Endothelial cell of umbilical vein (primary cell): ENCODE measurements at regions not wholly inside any gene's neighbourhood (a gene's known extent, or its start where the extent isn't known, plus 50 kb on each side); places are given as distances from the start of the nearest gene placed in this dataset.

Source experiments
- BruUV-seq: library from RNA; stranded (reverse); fragments of 400-500 nt; replicated peaks from 2 replicates; lab custom pipeline; 2021; lab: Mats Ljungman, UMichigan
- CTCF ChIA-PET: fragments of 300-600, 350-600 bp; sonication (Branson Sonifier 250); formaldehyde crosslinking; loops from one replicate; lab custom pipeline; 2021; ENCODE audit warnings: antibody characterized with exemption, inconsistent platforms; lab: Charles Lee
- POLR2A ChIA-PET: fragments of 300-600, 350-600 bp; sonication (Branson Sonifier 250); formaldehyde crosslinking; loops from one replicate; lab custom pipeline; 2021; ENCODE audit warnings: antibody characterized with exemption, inconsistent platforms; lab: Charles Lee
- DNase-seq: peaks from one replicate; pipeline ENCODE4 v3.0.0-alpha.2; 2011; ENCODE audit warnings: low read depth, low spot score
- FAIRE-seq: peaks from 2 replicates; lab custom pipeline; 2011; peaks lifted over from hg19 to GRCh38; lab: Jason Lieb, UNC
- H2AFZ ChIP-seq: 2 replicates; pipeline ENCODE4 v1.6.0; 2012; ENCODE audit warnings: low read depth, low read length, control low read depth, inconsistent platforms
- H3K27ac ChIP-seq: 2 replicates; pipeline ENCODE4 v1.5.1; 2011; ENCODE audit warnings: low read depth, mild to moderate bottlenecking, control low read depth, low read length, moderate library complexity; ENCODE audit not compliant: insufficient read depth
- H3K27me3 ChIP-seq, 2 experiments: 2 replicates each; pipeline versions ENCODE4 v1.6.0 to v1.6.1; 2011; ENCODE audit warnings: low read length in 2 of 2, mixed read lengths in 1 of 2; ENCODE audit not compliant: control insufficient read depth in 2 of 2, insufficient read depth in 2 of 2
- H3K36me3 ChIP-seq, 2 experiments: 2 replicates in 1 of 2; 3 replicates in 1 of 2; pipeline ENCODE4 v1.5.1; 2011; ENCODE audit warnings: low read length in 2 of 2, mild to moderate bottlenecking in 1 of 2, moderate library complexity in 1 of 2; ENCODE audit not compliant: control insufficient read depth in 2 of 2, insufficient read depth in 2 of 2; ENCODE audit errors: extremely low read depth in 1 of 2
- H3K4me1 ChIP-seq: 3 replicates; pipeline ENCODE4 v1.5.1; 2011; ENCODE audit warnings: mild to moderate bottlenecking, low read length; ENCODE audit not compliant: control insufficient read depth, insufficient read depth; ENCODE audit errors: extremely low read depth
- H3K4me2 ChIP-seq: 2 replicates; pipeline ENCODE4 v1.6.1; 2011; ENCODE audit warnings: low read length, control low read depth, mixed read lengths; ENCODE audit not compliant: insufficient read depth
- H3K4me3 ChIP-seq, 3 experiments: fragments of 200-600 bp in 1 of 3; sonication (generic), shearing (Covaris generic) in 1 of 3; replicated peaks in 1 of 3; 2 replicates each; pipeline ENCODE4 v1.5.1; 2011 to 2016; ENCODE audit warnings: control low read depth in 3 of 3, low read length in 3 of 3, mild to moderate bottlenecking in 2 of 3, inconsistent platforms in 1 of 3, low read depth in 1 of 3, moderate library complexity in 1 of 3; ENCODE audit not compliant: insufficient read depth in 1 of 3
- H3K79me2 ChIP-seq: 2 replicates; pipeline ENCODE4 v1.6.0; 2012; ENCODE audit warnings: low read length, inconsistent platforms; ENCODE audit not compliant: control insufficient read depth, insufficient read depth
- H3K9ac ChIP-seq: replicated peaks from 2 replicates; pipeline ENCODE3; 2011; ENCODE audit warnings: low read length, control low read depth; ENCODE audit not compliant: insufficient read depth; ENCODE audit errors: extremely low read depth
- H3K9me1 ChIP-seq: replicated peaks from 3 replicates; pipeline ENCODE4 v1.6.0; 2011; ENCODE audit warnings: mild to moderate bottlenecking, low read length; ENCODE audit not compliant: control insufficient read depth, insufficient read depth; ENCODE audit errors: extremely low read depth
- H3K9me3 ChIP-seq: replicated peaks from 2 replicates; pipeline ENCODE4 v1.5.1; 2012; ENCODE audit warnings: low read length, inconsistent platforms; ENCODE audit not compliant: control insufficient read depth, insufficient read depth
- H4K20me1 ChIP-seq: replicated peaks from 2 replicates; pipeline ENCODE3; 2011; ENCODE audit warnings: mild to moderate bottlenecking, low read length; ENCODE audit not compliant: control insufficient read depth, insufficient read depth; ENCODE audit errors: extremely low read depth
- EZH2 ChIP-seq: IDR thresholded peaks from 2 replicates; pipeline ENCODE4 v1.6.1; 2012; ENCODE audit warnings: borderline replicate concordance, low read depth, mild to moderate bottlenecking, moderate library complexity, low read length, inconsistent platforms; ENCODE audit not compliant: severe bottlenecking
- FOS ChIP-seq: IDR thresholded peaks from 2 replicates; pipeline ENCODE4 v1.6.1; 2011; ENCODE audit warnings: mild to moderate bottlenecking, low read length, moderate library complexity, borderline replicate concordance; ENCODE audit not compliant: insufficient read depth
- GATA2 ChIP-seq: IDR thresholded peaks from 2 replicates; pipeline ENCODE4 v1.7.0; 2011; ENCODE audit warnings: low read depth, mild to moderate bottlenecking, moderate library complexity, mixed read lengths, low read length; ENCODE audit not compliant: insufficient read length, insufficient read depth
- JUN ChIP-seq: IDR thresholded peaks from 2 replicates; pipeline ENCODE4 v1.6.1; 2011; ENCODE audit warnings: borderline replicate concordance, low read depth; ENCODE audit not compliant: insufficient read length, insufficient read depth
- MYC ChIP-seq: IDR thresholded peaks from one replicate; pipeline ENCODE4 v1.6.1; 2011; ENCODE audit warnings: mild to moderate bottlenecking, low read depth, low read length
- POLR2A ChIP-seq: IDR thresholded peaks from 2 replicates; pipeline ENCODE4 v1.6.1; 2012; ENCODE audit warnings: low read depth, mild to moderate bottlenecking, control low read depth, low read length
- POLR2AphosphoS5 ChIP-seq: IDR thresholded peaks from 2 replicates; pipeline ENCODE4 v1.6.1; 2012; ENCODE audit warnings: low read depth, mild to moderate bottlenecking, control low read depth, low read length, moderate library complexity; ENCODE audit not compliant: insufficient read depth
- dilution Hi-C: fragments of 300-500 bp; cut with MboI; formaldehyde crosslinking; loops from one replicate; pipeline ENCODE4 v1.15.0; 2019; ENCODE audit warnings: low sequenced_read_pairs; ENCODE audit not compliant: extremely low pct_ligation_motif_present
- intact Hi-C: fragments of 100-400 bp; cut with micrococcal nuclease; formaldehyde crosslinking; loops from one replicate; pipeline ENCODE4 v1.10.0; 2022
- TF ChIP-seq, protein P1 (sequence below), 2 donors: IDR thresholded peaks; 1 replicate in 1 of 2; 2 replicates in 1 of 2; pipeline ENCODE4 v1.5.1; 2011; ENCODE audit warnings: low read length in 2 of 2, mild to moderate bottlenecking in 2 of 2, moderate library complexity in 2 of 2, control low read depth in 1 of 2, inconsistent platforms in 1 of 2, low read depth in 1 of 2; ENCODE audit not compliant: insufficient read depth in 1 of 2; ENCODE audit errors: extremely low read depth in 1 of 2
- TF ChIP-seq, protein P2 (sequence below): IDR thresholded peaks from 2 replicates; pipeline ENCODE4 v1.6.1; 2011; ENCODE audit not compliant: insufficient read depth, insufficient read length

DNA sequence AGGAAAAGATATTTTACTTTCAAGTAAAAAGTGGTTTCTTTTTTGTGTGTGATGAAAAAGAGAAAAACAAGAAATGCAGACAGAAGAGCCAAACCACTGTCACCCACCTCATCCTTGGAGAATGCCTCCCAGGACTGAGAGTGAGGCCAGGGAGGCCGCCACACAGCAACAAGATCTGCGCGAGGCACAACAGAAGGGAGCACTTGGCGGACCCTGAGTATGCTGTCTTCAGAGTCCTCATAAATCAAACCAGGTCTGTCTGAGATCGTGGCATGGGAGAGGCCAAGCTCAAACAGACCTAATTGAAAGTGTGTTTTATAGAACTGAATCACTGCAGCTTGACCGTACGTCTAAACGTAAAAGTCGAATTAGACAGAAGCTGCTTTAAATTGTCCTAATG, 134.3 kb upstream of the VCX2 start:
- Histone ChIP-seq H3K79me2 (no peaks in the 10 kb centered on the region), H3K36me3 (no peaks in the 10 kb centered on the region), H3K27me3 (no peaks in the 10 kb centered on the region), H2AFZ (no peak overlapping the region), H3K9ac (no peak overlapping the region), H4K20me1 (no peaks in the 10 kb centered on the region), H3K4me3 (no peak overlapping the region), H3K4me2 (no peak overlapping the region), H3K27ac (no peak overlapping the region), H3K9me3 (no peaks in the 10 kb centered on the region), H3K4me1 (no peaks in the 10 kb centered on the region), H3K9me1 (no peaks in the 10 kb centered on the region)
- CTCF ChIA-PET: no interaction called here
- DNase-seq (no peak), FAIRE-seq (no peak)
- intact Hi-C loops (no loop called here), dilution Hi-C loops (no loop called here)
- TF ChIP-seq FOS (no peak), MYC (no peak), JUN (no peak), POLR2AphosphoS5 (no peak), EZH2 (no peak), POLR2A (no peak), GATA2 (no peak)
- TF ChIP-seq, protein P1, sequence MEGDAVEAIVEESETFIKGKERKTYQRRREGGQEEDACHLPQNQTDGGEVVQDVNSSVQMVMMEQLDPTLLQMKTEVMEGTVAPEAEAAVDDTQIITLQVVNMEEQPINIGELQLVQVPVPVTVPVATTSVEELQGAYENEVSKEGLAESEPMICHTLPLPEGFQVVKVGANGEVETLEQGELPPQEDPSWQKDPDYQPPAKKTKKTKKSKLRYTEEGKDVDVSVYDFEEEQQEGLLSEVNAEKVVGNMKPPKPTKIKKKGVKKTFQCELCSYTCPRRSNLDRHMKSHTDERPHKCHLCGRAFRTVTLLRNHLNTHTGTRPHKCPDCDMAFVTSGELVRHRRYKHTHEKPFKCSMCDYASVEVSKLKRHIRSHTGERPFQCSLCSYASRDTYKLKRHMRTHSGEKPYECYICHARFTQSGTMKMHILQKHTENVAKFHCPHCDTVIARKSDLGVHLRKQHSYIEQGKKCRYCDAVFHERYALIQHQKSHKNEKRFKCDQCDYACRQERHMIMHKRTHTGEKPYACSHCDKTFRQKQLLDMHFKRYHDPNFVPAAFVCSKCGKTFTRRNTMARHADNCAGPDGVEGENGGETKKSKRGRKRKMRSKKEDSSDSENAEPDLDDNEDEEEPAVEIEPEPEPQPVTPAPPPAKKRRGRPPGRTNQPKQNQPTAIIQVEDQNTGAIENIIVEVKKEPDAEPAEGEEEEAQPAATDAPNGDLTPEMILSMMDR (IDR thresholded peaks at IDR 0.05; ENCODE audit: extremely low read depth in 1 of 2, insufficient read depth in 1 of 2, low read depth in 1 of 2, low read length in 2 of 2): no peak
- TF ChIP-seq, protein P2, sequence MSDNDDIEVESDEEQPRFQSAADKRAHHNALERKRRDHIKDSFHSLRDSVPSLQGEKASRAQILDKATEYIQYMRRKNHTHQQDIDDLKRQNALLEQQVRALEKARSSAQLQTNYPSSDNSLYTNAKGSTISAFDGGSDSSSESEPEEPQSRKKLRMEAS: no peak
- POLR2A ChIA-PET: no interaction called here
- no TSS peak for BruUV-seq
